ENCODE measurements at regions not wholly inside any gene's neighbourhood (a gene's known extent, or its start where the extent isn't known, plus 50 kb on each side); places are given as distances from the start of the nearest gene placed in this dataset.

DNA sequence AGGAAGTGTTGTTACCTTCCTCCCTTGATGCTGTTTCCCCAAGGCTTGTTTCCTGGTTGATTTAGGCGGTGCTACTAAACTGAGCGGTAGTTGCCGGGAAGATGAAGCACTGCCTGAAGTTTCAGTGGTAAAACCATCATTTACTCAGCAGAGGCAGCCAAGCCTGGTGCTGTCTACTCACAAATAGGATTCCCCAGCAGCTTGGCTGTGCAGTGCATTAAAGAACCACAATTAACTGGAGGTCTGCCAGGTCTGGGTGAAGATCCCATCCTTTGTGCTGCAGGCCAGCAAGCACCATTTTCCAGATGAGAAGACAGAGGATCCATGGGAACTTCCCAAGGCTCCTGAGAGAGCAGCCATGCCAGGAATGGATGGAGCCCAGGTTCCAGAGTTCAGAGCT lies 231.9 kb upstream of the E2F8 start:
- no peaks in the 10 kb centered on the region for H3K9me3 ChIP-seq (replicated peaks)
- intact Hi-C loops (cut with micrococcal nuclease) = no loop called here
- no peak for DNase-seq
- no peak overlapping the region for H3K4me3 ChIP-seq
- H3K36me3 ChIP-seq = no peaks in the 10 kb centered on the region
- no peak overlapping the region for H3K27ac ChIP-seq (replicated peaks)
- no peaks in the 10 kb centered on the region for H3K4me1 ChIP-seq
- peaks cover 12% of the 10 kb centered on the region for H3K27me3 ChIP-seq (ENCODE audit: low read depth)
- TF ChIP-seq, protein P1, sequence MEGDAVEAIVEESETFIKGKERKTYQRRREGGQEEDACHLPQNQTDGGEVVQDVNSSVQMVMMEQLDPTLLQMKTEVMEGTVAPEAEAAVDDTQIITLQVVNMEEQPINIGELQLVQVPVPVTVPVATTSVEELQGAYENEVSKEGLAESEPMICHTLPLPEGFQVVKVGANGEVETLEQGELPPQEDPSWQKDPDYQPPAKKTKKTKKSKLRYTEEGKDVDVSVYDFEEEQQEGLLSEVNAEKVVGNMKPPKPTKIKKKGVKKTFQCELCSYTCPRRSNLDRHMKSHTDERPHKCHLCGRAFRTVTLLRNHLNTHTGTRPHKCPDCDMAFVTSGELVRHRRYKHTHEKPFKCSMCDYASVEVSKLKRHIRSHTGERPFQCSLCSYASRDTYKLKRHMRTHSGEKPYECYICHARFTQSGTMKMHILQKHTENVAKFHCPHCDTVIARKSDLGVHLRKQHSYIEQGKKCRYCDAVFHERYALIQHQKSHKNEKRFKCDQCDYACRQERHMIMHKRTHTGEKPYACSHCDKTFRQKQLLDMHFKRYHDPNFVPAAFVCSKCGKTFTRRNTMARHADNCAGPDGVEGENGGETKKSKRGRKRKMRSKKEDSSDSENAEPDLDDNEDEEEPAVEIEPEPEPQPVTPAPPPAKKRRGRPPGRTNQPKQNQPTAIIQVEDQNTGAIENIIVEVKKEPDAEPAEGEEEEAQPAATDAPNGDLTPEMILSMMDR (IDR thresholded peaks at IDR 0.05; ENCODE audit: borderline replicate concordance) = no peak

DNA sequence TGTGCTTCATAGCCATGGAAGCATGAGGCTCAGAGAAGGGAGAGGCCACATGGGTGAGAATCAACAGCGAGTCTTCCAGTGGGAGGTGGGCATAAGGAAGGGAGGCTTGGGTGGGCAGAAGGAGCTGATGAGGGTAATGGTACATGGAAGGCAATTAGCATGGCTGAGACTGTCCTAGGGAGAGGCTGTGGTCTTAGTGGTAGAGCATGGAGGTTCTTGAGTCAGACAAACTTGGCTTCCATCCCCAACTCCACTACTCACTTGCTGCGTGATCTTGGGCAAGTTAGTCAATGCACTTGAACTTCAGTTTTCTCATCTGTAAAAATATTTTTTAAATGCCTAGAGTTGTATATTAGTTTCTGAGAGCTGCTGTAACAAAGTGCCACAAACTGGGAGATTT lies 227.2 kb upstream of the E2F8 start:
- TF ChIP-seq, protein P1 (IDR thresholded peaks at IDR 0.05; ENCODE audit: borderline replicate concordance) = no peak
- Histone ChIP-seq H3K36me3 (no peaks in the 10 kb centered on the region), H3K27me3 (ENCODE audit: low read depth) (no peaks in the 10 kb centered on the region), H3K4me1 (no peaks in the 10 kb centered on the region), H3K9me3 (replicated peaks) (no peaks in the 10 kb centered on the region), H3K4me3 (no peak overlapping the region), H3K27ac (replicated peaks) (no peak overlapping the region)
- intact Hi-C loops (cut with micrococcal nuclease) = no loop called here
- no peak for DNase-seq

DNA sequence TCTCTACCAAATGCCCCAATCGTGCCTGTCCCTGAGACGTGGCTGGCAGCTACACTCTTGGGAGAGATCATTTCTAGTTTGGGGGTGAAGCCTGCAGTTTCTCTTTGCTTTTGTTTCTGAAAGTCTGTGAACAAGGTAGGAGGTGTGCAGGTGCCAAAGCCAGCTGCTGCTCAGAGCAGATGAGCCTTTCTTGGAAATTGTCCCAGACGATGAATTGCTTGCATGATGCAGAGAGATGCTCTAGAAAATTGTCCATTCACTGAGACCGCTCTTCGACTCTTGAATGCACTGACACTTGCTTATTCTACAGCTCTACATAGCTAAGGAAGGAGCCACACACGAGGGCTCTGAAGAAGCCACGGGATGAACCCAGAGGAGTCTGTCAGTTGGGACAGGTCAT lies 225.6 kb upstream of the E2F8 start:
- no peaks in the 10 kb centered on the region for H3K36me3 ChIP-seq
- no peak for DNase-seq
- TF ChIP-seq, protein P1 (IDR thresholded peaks at IDR 0.05; ENCODE audit: borderline replicate concordance) = no peak
- intact Hi-C loops (cut with micrococcal nuclease) = no loop called here
- no peak overlapping the region for H3K27ac ChIP-seq (replicated peaks)
- H3K27me3 ChIP-seq (ENCODE audit: low read depth) = no peaks in the 10 kb centered on the region
- H3K4me1 ChIP-seq = no peaks in the 10 kb centered on the region
- no peaks in the 10 kb centered on the region for H3K9me3 ChIP-seq (replicated peaks)
- no peak overlapping the region for H3K4me3 ChIP-seq

DNA sequence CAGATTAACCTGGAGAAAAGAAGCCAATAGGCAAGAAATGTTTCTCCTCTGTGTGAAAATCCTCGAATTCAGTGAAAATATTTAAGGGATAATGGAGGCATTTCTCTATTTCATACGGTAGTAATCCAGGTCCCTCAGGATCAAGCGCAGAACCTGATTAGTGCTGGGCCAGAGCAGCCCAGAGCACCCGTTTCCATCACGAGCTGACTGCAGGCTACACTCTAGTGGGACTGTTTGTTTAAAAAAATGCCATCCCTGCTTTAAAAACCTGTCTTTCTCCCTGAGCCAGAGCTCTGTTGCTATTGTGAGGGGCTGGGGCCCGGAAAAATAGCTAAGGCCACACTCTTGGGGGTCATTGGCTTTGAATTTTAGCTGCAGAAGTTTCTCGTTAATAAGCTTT lies 223.2 kb upstream of the E2F8 start:
- Histone ChIP-seq H3K4me3 (no peak overlapping the region), H3K4me1 (peaks cover 4% of the 10 kb centered on the region), H3K36me3 (no peaks in the 10 kb centered on the region), H3K9me3 (replicated peaks) (no peaks in the 10 kb centered on the region), H3K27ac (replicated peaks) (no peak overlapping the region), H3K27me3 (ENCODE audit: low read depth) (peaks cover 4% of the 10 kb centered on the region)
- TF ChIP-seq, protein P1 (IDR thresholded peaks at IDR 0.05; ENCODE audit: borderline replicate concordance) = no peak
- DNase-seq = no peak
- intact Hi-C loops (cut with micrococcal nuclease) = no loop called here

DNA sequence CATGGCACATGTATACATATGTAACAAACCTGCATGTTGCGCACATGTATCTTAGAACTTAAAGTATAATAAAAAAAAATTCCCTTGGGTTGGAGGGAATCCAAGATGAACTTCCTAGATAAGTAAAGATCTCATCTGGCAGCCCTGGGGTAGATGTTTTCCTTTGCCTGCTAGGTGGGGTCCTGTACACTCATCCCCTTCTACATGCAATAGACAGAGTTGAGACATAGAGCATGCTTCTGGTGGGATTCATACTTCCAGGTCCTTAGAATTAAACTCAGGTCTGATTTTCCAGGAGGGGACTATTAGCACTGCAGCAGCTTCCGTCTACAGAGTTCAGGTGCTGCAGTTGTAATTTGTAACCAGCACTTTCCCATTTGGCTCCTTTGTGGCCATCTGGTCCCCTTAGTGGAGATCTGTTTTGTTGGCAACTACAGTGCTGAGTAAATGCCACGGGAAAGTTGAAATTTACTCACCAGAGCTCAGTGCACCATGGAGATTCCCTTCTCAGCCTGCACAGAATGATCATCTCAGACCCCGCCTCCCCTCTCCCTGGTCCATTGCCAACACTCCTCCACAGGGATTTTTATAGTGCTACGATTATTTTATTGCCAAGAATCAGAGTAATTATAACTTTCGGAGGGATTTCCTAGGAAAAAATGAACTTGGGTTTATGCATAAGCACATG lies 220.1 kb upstream of the E2F8 start:
- no peak overlapping the region for H3K27ac ChIP-seq (replicated peaks)
- no peak overlapping the region for H3K4me3 ChIP-seq
- peaks cover 4% of the 10 kb centered on the region for H3K4me1 ChIP-seq
- intact Hi-C loops (cut with micrococcal nuclease) = no loop called here
- H3K36me3 ChIP-seq = no peaks in the 10 kb centered on the region
- TF ChIP-seq, protein P1 (IDR thresholded peaks at IDR 0.05; ENCODE audit: borderline replicate concordance) = no peak
- DNase-seq = peak; percentile 42
- peaks cover 4% of the 10 kb centered on the region for H3K27me3 ChIP-seq (ENCODE audit: low read depth)
- no peaks in the 10 kb centered on the region for H3K9me3 ChIP-seq (replicated peaks)
